SH-SY5Y (cell line): ENCODE measurements at regions not wholly inside any gene's neighbourhood (a gene's known extent, or its start where the extent isn't known, plus 50 kb on each side); places are given as distances from the start of the nearest gene placed in this dataset.

Source experiments
- GATA2 ChIP-seq: IDR thresholded peaks from 2 replicates; pipeline ENCODE4 v1.6.1; 2011; ENCODE audit warnings: mild to moderate bottlenecking, low read depth, low read length
- GATA3 ChIP-seq: IDR thresholded peaks from 2 replicates; pipeline ENCODE4 v1.6.1; 2011; ENCODE audit warnings: low read depth, mild to moderate bottlenecking, low read length, moderate library complexity

GRCh38 chr1:38267037-38268036, 220.7 kb upstream of the POU3F1 start:
- TF ChIP-seq GATA2 (no peak), GATA3 (no peak)
